ENCODE measurements at regions not wholly inside any gene's neighbourhood (a gene's known extent, or its start where the extent isn't known, plus 50 kb on each side); places are given as distances from the start of the nearest gene placed in this dataset.

- no peak for TF ChIP-seq CTCF (conservative IDR thresholded peaks at IDR 0.05; ENCODE audit: low read depth)
- DNase-seq (ENCODE audit: low spot score), result no peak
- ChIA-PET CTCF (interaction anchor here (0.6 to 0.8 kb wide), 2 partner anchors 100 to 251 kb away, joined by 4 to 8 read pairs; no protein-coding TSS in a partner anchor), POLR2A (ENCODE audit: low non-redundant PET) (no interaction called here)
- H3K27ac ChIP-seq, result no peak overlapping the region
These were observed 236.5 kb upstream of the FOXQ1 start for GRCh38 chr6:1075444-1075843.

DNA sequence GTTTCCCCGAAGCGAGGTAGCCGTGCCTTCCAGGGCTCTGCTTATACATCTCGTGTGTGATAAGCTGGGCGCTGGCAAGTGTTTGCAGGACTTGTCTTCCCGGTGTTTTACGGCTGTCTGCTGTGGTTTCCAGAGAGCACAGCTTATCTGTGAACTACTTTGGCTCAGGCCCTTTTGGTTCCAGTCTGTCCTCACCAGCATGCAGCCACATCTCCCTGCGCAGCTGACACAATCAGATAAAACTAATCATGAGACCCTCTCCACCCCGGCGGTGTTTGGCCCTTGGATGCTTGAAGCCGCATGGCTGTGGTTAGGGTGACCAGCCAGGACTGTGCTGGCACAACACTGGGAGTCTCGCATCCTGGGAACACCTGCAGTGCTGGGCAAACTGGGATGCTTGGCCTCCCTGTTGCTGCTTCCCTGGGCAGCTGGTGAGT is 241.8 kb upstream of the FOXQ1 start:
- H3K27ac ChIP-seq, result no peak overlapping the region
- no peak for DNase-seq (ENCODE audit: low spot score)
- ChIA-PET CTCF (no interaction called here), POLR2A (ENCODE audit: low non-redundant PET) (no interaction called here)
- TF ChIP-seq CTCF (conservative IDR thresholded peaks at IDR 0.05; ENCODE audit: low read depth), result no peak

- TF ChIP-seq CTCF (conservative IDR thresholded peaks at IDR 0.05; ENCODE audit: low read depth), result no peak
- H3K27ac ChIP-seq, result no peak overlapping the region
- ChIA-PET POLR2A (ENCODE audit: low non-redundant PET) (no interaction called here), CTCF (no interaction called here)
- no peak for DNase-seq (ENCODE audit: low spot score)
These were observed 243.0 kb upstream of the FOXQ1 start for GRCh38 chr6:1068905-1069304.

- no peak for TF ChIP-seq CTCF (conservative IDR thresholded peaks at IDR 0.05; ENCODE audit: low read depth)
- H3K27ac ChIP-seq, result no peak overlapping the region
- CTCF ChIA-PET, result no interaction called here
- DNase-seq (ENCODE audit: low spot score), result no peak
- POLR2A ChIA-PET (ENCODE audit: low non-redundant PET), result no interaction called here
These were observed 243.8 kb upstream of the FOXQ1 start for GRCh38 chr6:1068068-1068467.

- no peak for TF ChIP-seq CTCF (conservative IDR thresholded peaks at IDR 0.05; ENCODE audit: low read depth)
- no peak for DNase-seq (ENCODE audit: low spot score)
- ChIA-PET CTCF (no interaction called here), POLR2A (ENCODE audit: low non-redundant PET) (no interaction called here)
- H3K27ac ChIP-seq, result no peak overlapping the region
These were observed 244.6 kb upstream of the FOXQ1 start for GRCh38 chr6:1067346-1067745.

DNA sequence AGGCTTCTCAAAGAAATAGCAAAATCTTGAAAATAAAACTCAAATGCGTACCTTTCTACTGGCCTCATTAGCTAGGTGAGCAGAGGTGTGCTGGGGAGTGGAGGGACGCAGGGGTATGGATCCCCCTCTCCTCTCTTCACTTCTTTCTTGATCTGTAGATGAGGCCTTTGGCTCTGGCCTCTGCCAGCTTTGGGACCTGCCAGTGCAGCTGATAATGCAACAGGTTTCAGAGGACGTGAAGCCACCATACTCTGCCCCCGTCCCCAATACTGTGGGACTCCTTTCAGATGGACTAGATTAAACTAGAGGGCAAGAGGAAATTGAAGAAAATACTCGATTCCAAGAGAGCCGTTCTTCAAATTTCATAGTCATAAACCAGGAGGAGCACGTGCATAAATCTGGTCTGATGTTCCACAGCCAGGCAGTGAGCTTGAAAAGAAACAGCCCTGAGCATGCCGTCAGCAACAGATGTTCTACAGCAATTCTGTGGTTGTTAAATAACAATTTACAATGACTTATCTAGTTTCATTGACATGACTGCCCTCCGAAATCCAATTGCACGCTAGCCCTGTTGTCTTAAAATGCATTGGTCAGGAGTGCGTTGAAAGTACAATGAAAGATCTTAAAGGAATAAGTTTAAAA is 245.3 kb upstream of the FOXQ1 start:
- H3K27ac ChIP-seq, result no peak overlapping the region
- no peak for DNase-seq (ENCODE audit: low spot score)
- ChIA-PET POLR2A (ENCODE audit: low non-redundant PET) (no interaction called here), CTCF (no interaction called here)
- TF ChIP-seq CTCF (conservative IDR thresholded peaks at IDR 0.05; ENCODE audit: low read depth), result no peak

Data from RWPE1 (cell line).